SK-N-SH treated with all-trans-retinoic acid at 6 μM for 48 hours (cell line): ENCODE measurements at regions not wholly inside any gene's neighbourhood (a gene's known extent, or its start where the extent isn't known, plus 50 kb on each side); places are given as distances from the start of the nearest gene placed in this dataset.

ENCODE experiments used
- ARNTL ChIP-seq: fragments of 450-650 bp; formaldehyde crosslinking; IDR thresholded peaks from 2 replicates; pipeline ENCODE4 v1.5.0; 2020; ENCODE audit warnings: low read depth, mild to moderate bottlenecking, moderate library complexity, borderline replicate concordance
- BACH2 ChIP-seq: fragments of 250-450 bp; sonication (Bioruptor Pico); IDR thresholded peaks from 2 replicates; pipeline ENCODE4 v1.9.0; 2021; ENCODE audit warnings: mild to moderate bottlenecking, borderline replicate concordance
- CREB5 ChIP-seq: fragments of 250-450 bp; sonication (Bioruptor Pico); IDR thresholded peaks from 2 replicates; pipeline ENCODE4 v1.5.1; 2020; ENCODE audit warnings: low read depth, mild to moderate bottlenecking, moderate library complexity
- CSDC2 ChIP-seq: fragments of 250-450 bp; sonication (Bioruptor Pico); IDR thresholded peaks from 2 replicates; pipeline ENCODE4 v1.5.0; 2020; ENCODE audit warnings: mild to moderate bottlenecking, moderate library complexity
- CSRNP3 ChIP-seq: fragments of 250-450 bp; sonication (Bioruptor Pico); IDR thresholded peaks from 2 replicates; pipeline ENCODE4 v1.5.1; 2021; ENCODE audit warnings: mild to moderate bottlenecking, moderate library complexity
- ESRRG ChIP-seq: fragments of 250-450 bp; sonication (Bioruptor Pico); IDR thresholded peaks from 2 replicates; pipeline ENCODE4 v1.6.1; 2021; ENCODE audit warnings: mild to moderate bottlenecking
- ISL1 ChIP-seq: fragments of 250-450 bp; sonication (Bioruptor Pico); IDR thresholded peaks from 2 replicates; pipeline ENCODE4 v2.1.2; 2022; ENCODE audit warnings: mild to moderate bottlenecking, moderate library complexity
- POU6F1 ChIP-seq: fragments of 250-450 bp; sonication (Bioruptor Pico); IDR thresholded peaks from 2 replicates; pipeline ENCODE4 v1.8.0; 2021; ENCODE audit warnings: low read depth, mild to moderate bottlenecking, moderate library complexity, borderline replicate concordance
- RARB ChIP-seq: fragments of 250-450 bp; sonication (Bioruptor Pico); IDR thresholded peaks from 2 replicates; pipeline ENCODE4 v1.8.0; 2021; ENCODE audit warnings: mild to moderate bottlenecking, moderate library complexity
- SNAI2 ChIP-seq: fragments of 250-450 bp; sonication (Bioruptor Pico); IDR thresholded peaks from 2 replicates; pipeline ENCODE4 v1.5.0; 2020; ENCODE audit warnings: mild to moderate bottlenecking, moderate library complexity
- ZFP30 ChIP-seq: fragments of 450-650 bp; formaldehyde crosslinking; IDR thresholded peaks from 2 replicates; pipeline ENCODE4 v1.5.0; 2022; ENCODE audit warnings: mild to moderate bottlenecking, moderate library complexity
- ZNF8 ChIP-seq: fragments of 450-650 bp; formaldehyde crosslinking; IDR thresholded peaks from 2 replicates; pipeline ENCODE4 v1.5.0; 2020; ENCODE audit warnings: mild to moderate bottlenecking, moderate library complexity
- TF ChIP-seq, protein P1 (sequence below): fragments of 250-450 bp; sonication (Bioruptor Pico); IDR thresholded peaks from 2 replicates; pipeline ENCODE4 v1.8.0; 2020; ENCODE audit warnings: mild to moderate bottlenecking, moderate library complexity, borderline replicate concordance

- TF ChIP-seq ZFP30 (CRISPR knock-in tag) (no peak), CREB5 (no peak), SNAI2 (CRISPR knock-in tag) (no peak), ISL1 (CRISPR knock-in tag) (no peak), BACH2 (CRISPR knock-in tag) (no peak), ZNF8 (CRISPR knock-in tag) (no peak), POU6F1 (CRISPR knock-in tag) (no peak), ARNTL (CRISPR knock-in tag) (no peak), RARB (CRISPR knock-in tag) (no peak), CSRNP3 (CRISPR knock-in tag) (no peak), CSDC2 (CRISPR knock-in tag) (no peak), ESRRG (CRISPR knock-in tag) (no peak)
- TF ChIP-seq, protein P1, sequence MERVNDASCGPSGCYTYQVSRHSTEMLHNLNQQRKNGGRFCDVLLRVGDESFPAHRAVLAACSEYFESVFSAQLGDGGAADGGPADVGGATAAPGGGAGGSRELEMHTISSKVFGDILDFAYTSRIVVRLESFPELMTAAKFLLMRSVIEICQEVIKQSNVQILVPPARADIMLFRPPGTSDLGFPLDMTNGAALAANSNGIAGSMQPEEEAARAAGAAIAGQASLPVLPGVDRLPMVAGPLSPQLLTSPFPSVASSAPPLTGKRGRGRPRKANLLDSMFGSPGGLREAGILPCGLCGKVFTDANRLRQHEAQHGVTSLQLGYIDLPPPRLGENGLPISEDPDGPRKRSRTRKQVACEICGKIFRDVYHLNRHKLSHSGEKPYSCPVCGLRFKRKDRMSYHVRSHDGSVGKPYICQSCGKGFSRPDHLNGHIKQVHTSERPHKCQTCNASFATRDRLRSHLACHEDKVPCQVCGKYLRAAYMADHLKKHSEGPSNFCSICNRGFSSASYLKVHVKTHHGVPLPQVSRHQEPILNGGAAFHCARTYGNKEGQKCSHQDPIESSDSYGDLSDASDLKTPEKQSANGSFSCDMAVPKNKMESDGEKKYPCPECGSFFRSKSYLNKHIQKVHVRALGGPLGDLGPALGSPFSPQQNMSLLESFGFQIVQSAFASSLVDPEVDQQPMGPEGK (CRISPR knock-in tag), result no peak
These were observed 316.1 kb downstream of the PSAT1 start for GRCh38 chr9:78613006-78613405.
